Ovary (tissue), 7 donors: ENCODE measurements at regions not wholly inside any gene's neighbourhood (a gene's known extent, or its start where the extent isn't known, plus 50 kb on each side); places are given as distances from the start of the nearest gene placed in this dataset.

ENCODE experiments used
- DNase-seq, 5 donors: peaks; one replicate each; pipeline ENCODE4 v3.0.0-alpha.2; 2019 to 2020
- H3K27ac ChIP-seq, 2 donors: fragments of 200-600 bp; one replicate each; pipeline versions ENCODE4 v1.5.1 to v1.8.0; 2019 to 2022
- H3K27me3 ChIP-seq: fragments of 200-600 bp; one replicate; pipeline ENCODE4 v1.8.0; 2022
- H3K36me3 ChIP-seq: fragments of 200-600 bp; sonication (generic); one replicate; pipeline ENCODE4 v1.5.1; 2019
- H3K4me1 ChIP-seq: one replicate; pipeline ENCODE4 v1.8.1; 2013; ENCODE audit warnings: mild to moderate bottlenecking, moderate library complexity; ENCODE audit not compliant: insufficient read depth
- H3K4me3 ChIP-seq: fragments of 200-600 bp; sonication (generic); one replicate; pipeline ENCODE4 v1.5.1; 2017
- H3K9me3 ChIP-seq, 2 donors: fragments of 200-600 bp in 1 of 2; sonication (generic) in 1 of 2; one replicate each; pipeline versions ENCODE4 v1.5.1 to v1.8.1; 2013 to 2019; ENCODE audit warnings: mild to moderate bottlenecking in 1 of 2, moderate library complexity in 1 of 2
- CTCF ChIP-seq, 3 donors: fragments of 450-650 bp in 2 of 3; fragments of 200-600 bp in 1 of 3; IDR thresholded peaks; one replicate each; pipeline versions ENCODE4 v1.5.1 to v1.8.0; 2016 to 2022; ENCODE audit warnings: antibody characterized with exemption in 3 of 3, mild to moderate bottlenecking in 1 of 3
- EP300 ChIP-seq: sonication (generic); formaldehyde crosslinking; IDR thresholded peaks from one replicate; pipeline ENCODE4 v1.6.1; 2017; ENCODE audit warnings: antibody characterized with exemption
- POLR2A ChIP-seq: fragments of 450-650 bp; IDR thresholded peaks from one replicate; pipeline ENCODE4 v1.6.1; 2017; ENCODE audit warnings: antibody characterized with exemption, mild to moderate bottlenecking, moderate library complexity
- WGBS, 3 donors: extraction: QIAGEN DNeasy Blood & Tissue Kit in 1 of 3; methylation state at CpG; one replicate each; pipeline versions ENCODE4 v1.1.5 to v1.1.7; 2013 to 2017; 5-methylcytosine and 5-hydroxymethylcytosine counted together
- intact Hi-C, 4 donors: fragments of 100-400 bp; cut with DNase I; formaldehyde crosslinking; loops; one replicate each; pipeline versions ENCODE4 v1.11.0 to v1.15.1; 2022 to 2023
- donor health status: DM: no; HTN: no; CAD: no; lungs with moderate emphysema.
- donor health status: DM: no; HTN: no; CAD: no.
- donor health status: Bipolar disorder and iron deficiency.
- donor health status: DM: no; HTN: no; CAD: no.
- donor health status: DM: yes; HTN: yes; CAD: no.

- Histone ChIP-seq H3K36me3 (no peaks in the 10 kb centered on the region), H3K4me3 (no peak overlapping the region), H3K27ac (no peak overlapping the region), H3K4me1 (no peaks in the 10 kb centered on the region), H3K27me3 (no peaks in the 10 kb centered on the region), H3K9me3 (no peaks in the 10 kb centered on the region)
- DNase-seq = no peak
- intact Hi-C loops = no loop called here
- no peak for TF ChIP-seq CTCF (IDR thresholded peaks at IDR 0.05)
- no peak for TF ChIP-seq EP300
- no peak for TF ChIP-seq POLR2A
- 83 to 90% (median 89%) methylated on average over 2 of the region's 2 CpGs for WGBS, 3 donors
Observed at GRCh38 chr2:5231287-5231686, 460.9 kb upstream of the SOX11 start.

GRCh38 chr2:5234563-5234962 lies 457.6 kb upstream of the SOX11 start:
- intact Hi-C loops = no loop called here
- H3K27ac ChIP-seq = no peak overlapping the region
- no peak for TF ChIP-seq POLR2A
- TF ChIP-seq CTCF (IDR thresholded peaks at IDR 0.05) = no peak
- H3K4me1 ChIP-seq = no peaks in the 10 kb centered on the region
- no peaks in the 10 kb centered on the region for H3K36me3 ChIP-seq
- H3K27me3 ChIP-seq = no peaks in the 10 kb centered on the region
- DNase-seq = no peak
- WGBS, 3 donors = 82 to 85% (median 84%) methylated on average over 2 of the region's 2 CpGs
- no peaks in the 10 kb centered on the region for H3K9me3 ChIP-seq
- H3K4me3 ChIP-seq = no peak overlapping the region

GRCh38 chr2:5235701-5236100 lies 456.5 kb upstream of the SOX11 start:
- H3K36me3 ChIP-seq = no peaks in the 10 kb centered on the region
- TF ChIP-seq CTCF (IDR thresholded peaks at IDR 0.05) (no peak), EP300 (no peak), POLR2A (no peak)
- H3K27ac ChIP-seq = no peak overlapping the region
- DNase-seq = no peak
- H3K9me3 ChIP-seq = no peaks in the 10 kb centered on the region
- H3K4me1 ChIP-seq = no peaks in the 10 kb centered on the region
- WGBS, 3 donors = 77 to 86% (median 84%) methylated on average over 9 of the region's 9 CpGs
- no peak overlapping the region for H3K4me3 ChIP-seq
- H3K27me3 ChIP-seq = no peaks in the 10 kb centered on the region
- intact Hi-C loops = no loop called here

GRCh38 chr2:5236249-5236648 lies 455.9 kb upstream of the SOX11 start:
- Histone ChIP-seq H3K27ac (no peak overlapping the region), H3K27me3 (no peaks in the 10 kb centered on the region), H3K4me3 (no peak overlapping the region), H3K4me1 (no peaks in the 10 kb centered on the region), H3K9me3 (no peaks in the 10 kb centered on the region), H3K36me3 (no peaks in the 10 kb centered on the region)
- TF ChIP-seq EP300 (no peak), CTCF (IDR thresholded peaks at IDR 0.05) (no peak), POLR2A (no peak)
- no peak for DNase-seq
- intact Hi-C loops = no loop called here
- WGBS, 3 donors = 30 to 42% (median 37%) methylated on average over 4 of the region's 4 CpGs

- H3K36me3 ChIP-seq = no peaks in the 10 kb centered on the region
- no peak for DNase-seq
- H3K27me3 ChIP-seq = no peaks in the 10 kb centered on the region
- TF ChIP-seq EP300 (no peak), POLR2A (no peak), CTCF (IDR thresholded peaks at IDR 0.05) (no peak)
- intact Hi-C loops = loop anchor here in 1 of 4 donors (2.0 kb wide), 1 partner anchor 16 kb away; no protein-coding TSS in a partner anchor
- H3K27ac ChIP-seq = no peak overlapping the region
- no peaks in the 10 kb centered on the region for H3K9me3 ChIP-seq
- no peaks in the 10 kb centered on the region for H3K4me1 ChIP-seq
- 67 to 77% (median 72%) methylated on average over 3 of the region's 3 CpGs for WGBS, 3 donors
- H3K4me3 ChIP-seq = no peak overlapping the region
Observed at GRCh38 chr2:5242751-5243150, 449.4 kb upstream of the SOX11 start.
